K562 (cell line): ENCODE measurements at regions not wholly inside any gene's neighbourhood (a gene's known extent, or its start where the extent isn't known, plus 50 kb on each side); places are given as distances from the start of the nearest gene placed in this dataset.
A peak's percentile ranks its signal among the peaks of the same experiment; 100 is the strongest.

Source experiments
- ATF4 ChIP-seq: fragments of 450-650 bp; formaldehyde crosslinking; IDR thresholded peaks from 2 replicates; pipeline ENCODE4 v1.4.0; 2022; ENCODE audit warnings: mild to moderate bottlenecking, moderate library complexity
- BDP1 ChIP-seq: IDR thresholded peaks from 3 replicates; pipeline ENCODE4 v1.6.1; 2011; ENCODE audit not compliant: insufficient read length, insufficient read depth
- EHMT2 ChIP-seq: fragments of 450-650 bp; IDR thresholded peaks from 2 replicates; pipeline ENCODE4 v1.6.1; 2018; ENCODE audit warnings: antibody characterized with exemption
- ESRRB ChIP-seq: fragments of 250-450 bp; sonication (Bioruptor Pico); IDR thresholded peaks from 2 replicates; pipeline ENCODE4 v1.5.0; 2020; ENCODE audit warnings: mild to moderate bottlenecking, moderate library complexity, borderline replicate concordance
- L3MBTL2 ChIP-seq: fragments of 450-650 bp; IDR thresholded peaks from 2 replicates; pipeline ENCODE4 v1.6.1; 2016; ENCODE audit warnings: mild to moderate bottlenecking, moderate library complexity
- MGA ChIP-seq: fragments of 450-650 bp; IDR thresholded peaks from 2 replicates; pipeline ENCODE4 v1.6.1; 2016; ENCODE audit warnings: mild to moderate bottlenecking, moderate library complexity
- NFE2L1 ChIP-seq: fragments of 450-650 bp; IDR thresholded peaks from 2 replicates; pipeline ENCODE4 v1.6.1; 2016; ENCODE audit warnings: missing genetic modification characterization, low read depth, mild to moderate bottlenecking, missing compliant biosample characterization, moderate library complexity, borderline replicate concordance
- SRSF1 ChIP-seq: fragments of 200-400 bp; formaldehyde crosslinking; IDR thresholded peaks from 2 replicates; pipeline ENCODE4 v1.6.1; 2017; ENCODE audit warnings: mild to moderate bottlenecking, low read depth, low read length, moderate library complexity
- TBP ChIP-seq: optimal IDR thresholded peaks from 2 replicates; pipeline ENCODE3; 2011; ENCODE audit warnings: low read depth, low read length, improper control_type of control experiment
- TFAP4 ChIP-seq: sonication (generic); formaldehyde crosslinking; IDR thresholded peaks from 2 replicates; pipeline ENCODE4 v1.8.0; 2022; ENCODE audit warnings: missing genetic modification reagents, mild to moderate bottlenecking, moderate library complexity, borderline replicate concordance
- THAP12 ChIP-seq: fragments of 250-450 bp; sonication (Bioruptor Pico); IDR thresholded peaks from 2 replicates; pipeline ENCODE4 v1.9.0; 2021; ENCODE audit warnings: mild to moderate bottlenecking, inconsistent platforms
- ZBTB17 ChIP-seq: fragments of 450-650 bp; formaldehyde crosslinking; IDR thresholded peaks from 2 replicates; pipeline ENCODE4 v1.4.0; 2020; ENCODE audit warnings: mild to moderate bottlenecking
- ZNF282 ChIP-seq: sonication (generic); formaldehyde crosslinking; IDR thresholded peaks from 2 replicates; pipeline ENCODE4 v1.8.1; 2023; ENCODE audit warnings: missing genetic modification reagents
- ZNF76 ChIP-seq: fragments of 250-450 bp; sonication (Bioruptor Pico); IDR thresholded peaks from 2 replicates; pipeline ENCODE4 v1.4.0; 2020; ENCODE audit warnings: mild to moderate bottlenecking, moderate library complexity, borderline replicate concordance

- peak; percentile 56; the same call in 1 of the 2 replicates for TF ChIP-seq EHMT2
- no peak for TF ChIP-seq ZNF282
- TF ChIP-seq SRSF1: no peak
- TF ChIP-seq ZNF76 (CRISPR knock-in tag): no peak
- no peak for TF ChIP-seq TBP
- peak; percentile 61; the same call in 1 of the 2 replicates for TF ChIP-seq MGA
- no peak for TF ChIP-seq THAP12 (CRISPR knock-in tag)
- TF ChIP-seq ZBTB17 (CRISPR knock-in tag): no peak
- TF ChIP-seq ESRRB (CRISPR knock-in tag): no peak
- TF ChIP-seq BDP1: no peak
- no peak for TF ChIP-seq NFE2L1
- TF ChIP-seq ATF4 (CRISPR knock-in tag): no peak
- TF ChIP-seq L3MBTL2: peak; percentile 49; the same call in 1 of the 2 replicates
- TF ChIP-seq TFAP4 (CRISPR knock-in tag): peak; percentile 33; the same call in 1 of the 2 replicates
Measured at GRCh38 chr7:96558093-96558492, 151.6 kb downstream of the SEM1 start (continued).
